HepG2 (cell line): ENCODE measurements at regions not wholly inside any gene's neighbourhood (a gene's known extent, or its start where the extent isn't known, plus 50 kb on each side); places are given as distances from the start of the nearest gene placed in this dataset.

Source experiments
- ARID3A ChIP-seq: IDR thresholded peaks from 2 replicates; pipeline ENCODE4 v1.6.1; 2012; ENCODE audit warnings: low read depth, low read length, improper control_type of control experiment
- ATF7 ChIP-seq, 2 experiments: fragments of 450-650 bp in 1 of 2; sonication (generic) in 1 of 2; formaldehyde crosslinking in 1 of 2; IDR thresholded peaks; 2 replicates each; pipeline versions ENCODE4 v1.4.0 to v1.6.1; 2016 to 2020; ENCODE audit warnings: antibody characterized with exemption in 1 of 2, mild to moderate bottlenecking in 1 of 2, missing genetic modification reagents in 1 of 2
- EZH2 ChIP-seq: conservative IDR thresholded peaks from 2 replicates; pipeline ENCODE4 v1.6.1; 2012; ENCODE audit warnings: mild to moderate bottlenecking, low read depth, low read length, moderate library complexity
- HINFP ChIP-seq: sonication (generic); formaldehyde crosslinking; IDR thresholded peaks from 2 replicates; pipeline ENCODE4 v1.4.0; 2020; ENCODE audit warnings: low read depth, mild to moderate bottlenecking, missing genetic modification reagents
- MXI1 ChIP-seq: IDR thresholded peaks from 3 replicates; pipeline ENCODE4 v1.6.1; 2012; ENCODE audit warnings: low read depth, low read length, inconsistent platforms, borderline replicate concordance
- SNAPC2 ChIP-seq: sonication (generic); formaldehyde crosslinking; IDR thresholded peaks from 2 replicates; pipeline ENCODE4 v1.8.1; 2022; ENCODE audit warnings: mild to moderate bottlenecking, missing genetic modification reagents
- TGIF2 ChIP-seq: IDR thresholded peaks from 2 replicates; pipeline ENCODE4 v1.6.1; 2016; ENCODE audit warnings: control low read depth, missing compliant biosample characterization
- ZNF510 ChIP-seq: sonication (generic); formaldehyde crosslinking; IDR thresholded peaks from 2 replicates; pipeline ENCODE4 v1.4.0; 2020; ENCODE audit warnings: low read depth, mild to moderate bottlenecking, missing genetic modification reagents

- no peak for TF ChIP-seq ATF7 (IDR thresholded peaks at IDR 0.05)
- no peak for TF ChIP-seq ATF7 (CRISPR knock-in tag; IDR thresholded peaks at IDR 0.05)
- TF ChIP-seq MXI1 = no peak
- no peak for TF ChIP-seq SNAPC2 (CRISPR knock-in tag)
- TF ChIP-seq ARID3A = no peak
- no peak for TF ChIP-seq TGIF2 (CRISPR knock-in tag)
- TF ChIP-seq HINFP (CRISPR knock-in tag) = no peak
- no peak for TF ChIP-seq EZH2
- TF ChIP-seq ZNF510 = no peak
Observed at GRCh38 chr3:153596401-153596800, 434.4 kb downstream of the RAP2B start.
